Activated naive CD4-positive, alpha-beta T cell treated with anti-CD3 and anti-CD28 coated beads, Interleukin-2, amount 50 U/mL, for 72 hours (primary cell): ENCODE measurements at regions not wholly inside any gene's neighbourhood (a gene's known extent, or its start where the extent isn't known, plus 50 kb on each side); places are given as distances from the start of the nearest gene placed in this dataset.
A peak's percentile ranks its signal among the peaks of the same experiment; 100 is the strongest.
"Not testable (repeated sequence)": the region's sequence is repeated elsewhere in the genome, so short reads cannot be mapped to it uniquely, and the experiment has no call there.

Experiments
- ATAC-seq, 2 donors: fragments of 150-1000 bp; cut with Tn5 transposase; 2 replicates each; pipeline ENCODE4 v1.10.0; 2021; ENCODE audit warnings: mild to moderate bottlenecking in 2 of 2, moderate library complexity in 2 of 2
- DNase-seq, 2 donors: peaks; one replicate each; pipeline ENCODE4 v3.0.0; 2021 to 2022; ENCODE audit warnings: low spot score in 2 of 2
- H3K27ac Mint-ChIP-seq, 2 donors: one replicate each; pipeline ENCODE4 v1.8.0; 2022; ENCODE audit warnings: mild to moderate bottlenecking in 2 of 2, mixed read lengths in 2 of 2
- H3K36me3 Mint-ChIP-seq, 2 donors: one replicate each; pipeline ENCODE4 v1.8.0; 2022; ENCODE audit warnings: mixed read lengths in 2 of 2
- H3K9me3 Mint-ChIP-seq, 2 donors: one replicate each; pipeline ENCODE4 v1.8.0; 2022; ENCODE audit warnings: mixed read lengths in 2 of 2

- ATAC-seq (no peak), DNase-seq (no peak)
- peaks cover 0 to 8% of the 10 kb centered on the region in 2 donors for H3K9me3 Mint-ChIP-seq
- H3K27ac Mint-ChIP-seq, result no peak overlapping the region
- no peaks in the 10 kb centered on the region for H3K36me3 Mint-ChIP-seq
Measured at GRCh38 chr7:46076527-46076926, 155.5 kb upstream of the IGFBP3 start.

GRCh38 chr7:46072722-46073121, 151.7 kb upstream of the IGFBP3 start:
- no peak for ATAC-seq
- peaks cover 0 to 5% of the 10 kb centered on the region in 2 donors for H3K9me3 Mint-ChIP-seq
- no peak overlapping the region for H3K27ac Mint-ChIP-seq
- DNase-seq, result no peak
- no peaks in the 10 kb centered on the region for H3K36me3 Mint-ChIP-seq

GRCh38 chr7:46071601-46072000, 150.5 kb upstream of the IGFBP3 start:
- H3K9me3 Mint-ChIP-seq, result peaks cover 0 to 4% of the 10 kb centered on the region in 2 donors
- ATAC-seq (no peak), DNase-seq (no peak)
- no peaks in the 10 kb centered on the region for H3K36me3 Mint-ChIP-seq
- H3K27ac Mint-ChIP-seq, result no peak overlapping the region

GRCh38 chr7:46071076-46071475, 150.0 kb upstream of the IGFBP3 start:
- Mint-ChIP-seq H3K27ac (no peak overlapping the region), H3K36me3 (no peaks in the 10 kb centered on the region), H3K9me3 (no peaks in the 10 kb centered on the region)
- ATAC-seq, result no peak
- no peak for DNase-seq

- Mint-ChIP-seq H3K27ac (no peak overlapping the region), H3K36me3 (no peaks in the 10 kb centered on the region), H3K9me3 (no peaks in the 10 kb centered on the region)
- no peak for DNase-seq
- no peak for ATAC-seq
Measured at GRCh38 chr7:46068159-46068558, 147.1 kb upstream of the IGFBP3 start.

GRCh38 chr7:46059308-46060020, 138.4 kb upstream of the IGFBP3 start:
- Mint-ChIP-seq H3K36me3 (no peaks in the 10 kb centered on the region), H3K9me3 (no peaks in the 10 kb centered on the region), H3K27ac (no peak overlapping the region)
- DNase-seq (no peak), ATAC-seq (no peak)

- H3K9me3 Mint-ChIP-seq, result no peaks in the 10 kb centered on the region
- peak; percentile 14 to 81 for ATAC-seq
- H3K36me3 Mint-ChIP-seq, result no peaks in the 10 kb centered on the region
Measured at GRCh38 chr7:46058086-46058823, 137.2 kb upstream of the IGFBP3 start.

GRCh38 chr7:46054915-46055314, 133.8 kb upstream of the IGFBP3 start:
- H3K9me3 Mint-ChIP-seq, result no peaks in the 10 kb centered on the region
- no peak overlapping the region for H3K27ac Mint-ChIP-seq
- DNase-seq (no peak), ATAC-seq (no peak)
- H3K36me3 Mint-ChIP-seq, result no peaks in the 10 kb centered on the region

More at GRCh38 chr7:46058086-46058823, 137.2 kb upstream of the IGFBP3 start:
- DNase-seq, result no peak
- H3K27ac Mint-ChIP-seq, result no peak overlapping the region

- H3K9me3 Mint-ChIP-seq, result no peaks in the 10 kb centered on the region
- no peak overlapping the region for H3K27ac Mint-ChIP-seq
Measured at GRCh38 chr7:46054272-46054671, 133.2 kb upstream of the IGFBP3 start.

GRCh38 chr7:46047581-46047980, 126.5 kb upstream of the IGFBP3 start:
- Mint-ChIP-seq H3K9me3 (no peaks in the 10 kb centered on the region), H3K36me3 (no peaks in the 10 kb centered on the region), H3K27ac (no peak overlapping the region)
- ATAC-seq, result no peak
- no peak for DNase-seq

More at GRCh38 chr7:46054272-46054671, 133.2 kb upstream of the IGFBP3 start:
- H3K36me3 Mint-ChIP-seq, result no peaks in the 10 kb centered on the region
- ATAC-seq (no peak), DNase-seq (no peak)

- not testable (repeated sequence) for DNase-seq, H3K9me3 Mint-ChIP-seq, ATAC-seq, H3K36me3 Mint-ChIP-seq, H3K27ac Mint-ChIP-seq
Measured at GRCh38 chr7:46043338-46043737, 122.3 kb upstream of the IGFBP3 start.

- H3K27ac Mint-ChIP-seq, DNase-seq, ATAC-seq, H3K36me3 Mint-ChIP-seq, H3K9me3 Mint-ChIP-seq: not testable (repeated sequence)
Measured at GRCh38 chr7:46039813-46040212, 118.7 kb upstream of the IGFBP3 start.

GRCh38 chr7:46035166-46035565, 114.1 kb upstream of the IGFBP3 start:
- DNase-seq (no peak), ATAC-seq (no peak)
- H3K9me3 Mint-ChIP-seq, result no peaks in the 10 kb centered on the region
- H3K27ac Mint-ChIP-seq, result no peak overlapping the region
- H3K36me3 Mint-ChIP-seq, result peaks cover 0 to 8% of the 10 kb centered on the region in 2 donors

GRCh38 chr7:46034056-46034768, 113.1 kb upstream of the IGFBP3 start:
- H3K36me3 Mint-ChIP-seq, result peaks cover 0 to 8% of the 10 kb centered on the region in 2 donors
- no peak overlapping the region for H3K27ac Mint-ChIP-seq
- no peaks in the 10 kb centered on the region for H3K9me3 Mint-ChIP-seq
- DNase-seq (no peak), ATAC-seq (no peak)

- DNase-seq (no peak), ATAC-seq (no peak)
- Mint-ChIP-seq H3K9me3 (peaks cover 0 to 3% of the 10 kb centered on the region in 2 donors), H3K36me3 (peaks cover 0 to 8% of the 10 kb centered on the region in 2 donors), H3K27ac (no peak overlapping the region)
Measured at GRCh38 chr7:46033592-46033991, 112.5 kb upstream of the IGFBP3 start.

- Mint-ChIP-seq H3K9me3 (peaks cover 0 to 3% of the 10 kb centered on the region in 2 donors), H3K27ac (no peak overlapping the region), H3K36me3 (peaks cover 0 to 8% of the 10 kb centered on the region in 2 donors)
- no peak for ATAC-seq
- no peak for DNase-seq
Measured at GRCh38 chr7:46032942-46033341, 111.9 kb upstream of the IGFBP3 start.

- peaks cover 0 to 3% of the 10 kb centered on the region in 2 donors for H3K9me3 Mint-ChIP-seq
- ATAC-seq, result no peak
Measured at GRCh38 chr7:46032353-46032752, 111.3 kb upstream of the IGFBP3 start.

More at GRCh38 chr7:46032353-46032752, 111.3 kb upstream of the IGFBP3 start:
- Mint-ChIP-seq H3K36me3 (peaks cover 0 to 4% of the 10 kb centered on the region in 2 donors), H3K27ac (no peak overlapping the region)
- no peak for DNase-seq
